LHCN-M2 (cell line): ENCODE measurements at regions not wholly inside any gene's neighbourhood (a gene's known extent, or its start where the extent isn't known, plus 50 kb on each side); places are given as distances from the start of the nearest gene placed in this dataset.
"Not testable (repeated sequence)": the region's sequence is repeated elsewhere in the genome, so short reads cannot be mapped to it uniquely, and the experiment has no call there.

Source experiments
- DNase-seq: peaks from one replicate; pipeline ENCODE4 v3.0.0-alpha.2; 2012; ENCODE audit warnings: low read depth

DNA sequence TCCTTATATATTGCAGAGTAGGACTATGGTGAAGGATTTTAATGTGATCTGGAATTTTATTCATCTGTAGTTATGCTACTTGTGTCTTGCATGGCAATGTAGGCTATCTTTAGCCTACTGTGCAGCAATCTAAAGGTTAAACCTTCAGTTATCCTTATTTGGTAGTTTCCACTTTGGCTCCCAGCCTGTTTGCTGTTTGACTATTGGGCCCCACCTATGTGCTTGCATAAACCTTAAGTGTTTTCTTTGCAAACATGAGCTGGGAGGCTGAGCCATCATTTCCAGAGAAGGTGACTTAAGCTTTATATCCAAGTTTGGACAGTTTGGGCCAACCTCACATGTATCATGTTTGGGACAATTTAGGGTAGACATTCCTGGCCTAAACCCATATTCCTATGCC is 537.5 kb downstream of the BTBD3 start:
- DNase-seq, result no peak

DNA sequence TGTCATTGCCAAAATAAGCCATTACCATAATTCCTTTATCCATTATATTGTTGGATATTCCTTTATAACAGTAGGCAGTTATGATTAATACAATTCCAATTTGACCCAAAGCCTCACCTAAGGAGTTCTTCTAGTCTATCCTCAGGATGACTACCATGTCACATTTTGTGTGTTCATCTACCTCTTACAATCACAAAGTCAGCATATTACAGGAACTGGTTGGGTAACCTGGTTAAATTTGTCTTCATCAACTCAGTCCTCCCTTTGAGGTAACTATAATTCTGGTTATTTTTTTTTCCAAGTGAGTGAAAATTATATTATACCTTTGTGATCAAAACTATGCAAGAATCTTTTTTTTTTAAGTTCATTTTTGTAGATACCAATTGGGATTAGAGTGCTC is 540.5 kb downstream of the BTBD3 start:
- DNase-seq, result no peak

DNA sequence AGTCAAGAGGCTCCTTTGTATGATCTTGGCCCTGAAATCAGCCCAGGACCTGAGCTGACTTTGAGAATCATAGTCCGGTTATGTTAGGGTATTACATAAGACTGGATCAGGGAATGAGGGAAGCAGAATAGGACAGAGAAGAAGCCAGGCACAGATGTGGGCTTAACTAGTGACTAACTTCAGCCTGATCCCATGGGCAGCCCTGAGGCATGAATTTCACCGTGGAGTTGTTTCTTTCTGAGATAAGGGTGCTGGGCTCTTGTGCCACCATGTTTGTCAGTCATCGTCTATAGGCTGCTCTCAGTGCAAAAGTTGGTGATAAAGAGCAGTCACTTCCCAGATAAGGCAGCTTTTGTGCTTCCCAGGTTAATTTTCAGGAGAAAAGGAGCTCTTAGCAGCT is 544.7 kb upstream of the SPTLC3 start:
- no peak for DNase-seq

DNA sequence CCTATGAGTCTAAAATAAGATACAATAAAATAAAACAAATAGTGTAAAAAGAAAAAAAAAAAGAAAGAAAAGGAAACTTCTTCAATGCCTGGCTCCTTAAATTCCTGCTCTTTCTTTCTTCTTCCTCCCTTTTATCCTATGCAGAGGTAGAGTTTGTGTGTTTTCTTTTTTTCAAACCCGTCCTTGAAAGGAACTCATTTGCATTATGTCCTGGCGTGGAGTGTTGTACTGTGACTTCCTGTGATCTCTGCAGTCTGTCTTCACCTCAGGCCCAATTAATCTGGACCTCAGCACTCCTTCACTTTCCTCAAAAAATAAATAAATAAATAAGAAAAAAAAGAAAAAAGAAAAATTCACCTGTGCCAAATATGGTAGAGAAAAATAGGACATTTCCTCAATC is 541.9 kb upstream of the SPTLC3 start:
- no peak for DNase-seq

DNA sequence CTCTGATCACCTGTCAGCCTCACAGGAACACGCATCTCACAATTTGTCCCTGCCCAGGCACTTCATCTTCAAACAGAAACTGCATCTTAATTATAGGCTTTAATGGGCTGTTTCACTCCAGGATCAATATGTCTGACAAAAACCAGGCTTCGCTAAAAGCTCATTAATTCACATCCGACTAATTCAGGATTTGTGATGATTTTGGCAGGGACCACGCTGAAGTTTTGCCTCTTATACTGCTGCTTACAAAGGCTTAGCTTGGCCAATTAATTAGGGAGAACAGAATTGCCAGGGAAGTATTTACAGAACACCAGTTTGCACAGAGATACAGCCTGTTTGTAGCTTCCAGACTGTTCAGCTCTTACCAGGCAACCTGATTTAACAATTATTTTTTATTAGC is 541.0 kb upstream of the SPTLC3 start:
- no peak for DNase-seq

DNA sequence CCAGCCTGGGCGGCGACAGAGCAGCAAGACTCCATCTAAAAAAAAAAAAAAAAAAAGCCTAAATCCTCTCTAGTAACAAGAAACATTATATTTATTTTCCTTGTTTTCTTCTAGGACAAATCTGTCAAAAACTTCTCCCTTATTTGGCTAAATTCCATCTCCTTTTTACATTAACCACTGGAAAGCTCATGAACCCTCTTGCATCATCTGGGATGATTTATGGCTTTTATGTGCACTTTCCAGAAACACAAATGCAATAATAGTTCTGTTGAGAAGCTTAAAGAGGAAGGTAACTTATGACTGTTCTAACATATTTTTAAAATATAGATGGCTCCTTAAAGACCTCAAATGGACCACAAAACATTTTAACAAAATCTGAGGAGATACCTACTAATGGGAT is 526.1 kb upstream of the SPTLC3 start:
- no peak for DNase-seq

DNA sequence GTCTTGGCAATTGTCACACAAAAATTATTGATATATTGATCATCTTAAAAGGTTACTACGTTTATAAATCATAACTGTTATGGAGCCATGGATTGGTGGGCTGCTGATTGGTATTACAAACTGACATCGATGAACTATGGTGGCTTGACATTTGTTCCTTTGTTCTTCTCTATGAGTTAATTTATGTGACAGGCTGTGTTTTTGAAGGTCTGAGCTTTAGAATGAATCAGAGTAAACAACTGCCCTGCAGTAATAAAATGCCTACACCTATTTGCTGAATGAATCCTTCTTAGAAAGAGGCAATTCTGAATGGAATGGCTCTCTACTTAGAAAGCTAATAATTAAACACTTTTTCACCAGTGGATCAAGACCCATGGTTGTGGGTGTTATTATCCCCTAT is 506.3 kb upstream of the SPTLC3 start:
- DNase-seq, result no peak

DNA sequence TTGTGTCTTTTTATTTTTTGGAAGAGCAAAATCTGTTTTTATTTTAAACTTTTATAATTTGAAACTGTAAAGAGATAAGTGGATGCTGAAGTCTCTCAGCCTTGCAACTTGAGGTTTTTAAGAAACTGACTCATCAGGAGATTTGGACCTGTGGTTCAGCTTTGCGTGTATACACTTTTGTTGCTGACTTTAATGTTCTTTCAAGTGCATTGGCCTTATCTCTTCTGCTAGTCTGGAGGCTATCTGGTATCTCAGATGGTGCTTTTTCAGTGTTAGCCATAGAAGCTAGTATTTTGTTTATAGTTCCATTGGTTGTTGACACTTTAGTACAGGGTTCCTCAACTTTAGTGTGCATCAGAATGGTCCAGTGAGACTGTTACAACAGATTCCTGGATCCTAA is 504.0 kb upstream of the SPTLC3 start:
- DNase-seq, result no peak

DNA sequence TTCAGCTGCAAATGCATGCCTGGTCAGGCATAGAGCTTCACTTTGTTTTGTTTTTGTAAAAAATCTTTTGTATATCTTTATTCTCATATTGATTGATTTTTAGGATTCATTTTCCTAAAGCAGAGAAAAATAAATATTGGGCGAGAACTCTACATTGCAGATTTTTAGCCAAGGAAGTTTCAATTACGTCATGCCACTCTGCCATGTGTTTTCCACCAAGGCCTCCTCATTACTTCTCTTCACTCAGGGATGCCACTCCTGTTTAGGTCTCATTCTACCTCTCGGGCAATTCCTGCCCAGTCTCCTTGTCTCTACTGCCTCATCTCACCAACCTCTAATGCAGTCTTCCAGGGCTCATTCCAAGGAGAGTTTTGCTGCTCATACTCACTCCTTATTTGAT is 497.3 kb upstream of the SPTLC3 start:
- DNase-seq, result no peak

DNA sequence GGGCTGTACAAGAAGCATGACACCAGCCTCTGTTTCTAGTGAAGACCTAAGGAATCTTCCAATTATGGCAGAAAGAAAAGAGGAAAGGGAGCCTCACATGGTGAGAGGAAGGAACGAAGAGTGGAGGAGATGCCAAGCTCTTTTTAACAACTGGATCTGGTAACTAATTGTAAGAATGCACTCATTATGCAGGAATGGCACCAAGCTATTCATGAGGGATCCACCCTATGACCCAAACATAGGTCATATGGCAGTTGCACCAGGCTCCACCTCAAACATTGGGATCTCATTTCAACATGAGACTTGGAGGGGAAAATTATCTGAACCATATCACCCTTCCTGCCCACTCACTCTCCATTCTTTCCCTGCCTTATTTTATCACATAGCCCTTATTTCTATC is 496.0 kb upstream of the SPTLC3 start:
- no peak for DNase-seq

DNA sequence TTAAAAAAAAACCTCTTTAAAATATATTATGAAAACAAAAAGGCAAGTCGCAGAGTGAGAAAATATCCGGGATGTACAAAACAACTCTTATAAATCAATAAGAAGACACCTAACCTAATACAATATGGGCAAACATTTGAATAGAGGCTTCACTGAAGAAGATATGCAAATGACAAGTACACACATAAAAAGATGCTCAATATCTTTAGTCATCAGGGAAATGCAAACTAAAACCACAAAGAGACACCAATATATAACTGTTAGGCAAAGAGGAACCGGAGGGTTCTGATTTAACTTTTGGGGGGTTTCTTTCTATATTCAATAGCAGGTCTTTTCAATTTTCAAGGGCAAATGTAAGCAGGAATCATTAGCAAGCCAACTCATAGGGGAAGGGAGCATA is 480.7 kb upstream of the SPTLC3 start:
- DNase-seq, result no peak

DNA sequence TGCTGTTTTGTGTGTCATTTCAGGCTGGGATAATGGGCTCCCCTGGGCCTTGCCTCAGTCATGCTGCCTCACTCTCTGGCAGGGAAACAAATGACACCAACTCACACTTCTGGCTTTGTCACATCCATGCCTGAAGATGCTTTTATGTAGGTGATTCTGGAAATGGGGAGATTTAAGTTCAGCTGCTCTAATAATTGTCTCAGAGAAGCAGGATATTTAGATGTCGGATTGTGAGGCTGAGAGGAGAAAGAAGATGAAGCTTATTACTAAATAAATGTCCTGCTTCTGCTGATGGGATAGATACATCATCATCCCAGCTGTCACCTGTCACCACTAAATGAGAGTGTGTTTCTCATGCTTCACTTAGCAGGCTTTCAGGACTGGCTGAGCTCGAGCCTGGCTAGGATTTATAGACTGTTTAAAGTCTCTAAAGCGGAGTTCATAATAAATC is 480.2 kb upstream of the SPTLC3 start:
- no peak for DNase-seq

DNA sequence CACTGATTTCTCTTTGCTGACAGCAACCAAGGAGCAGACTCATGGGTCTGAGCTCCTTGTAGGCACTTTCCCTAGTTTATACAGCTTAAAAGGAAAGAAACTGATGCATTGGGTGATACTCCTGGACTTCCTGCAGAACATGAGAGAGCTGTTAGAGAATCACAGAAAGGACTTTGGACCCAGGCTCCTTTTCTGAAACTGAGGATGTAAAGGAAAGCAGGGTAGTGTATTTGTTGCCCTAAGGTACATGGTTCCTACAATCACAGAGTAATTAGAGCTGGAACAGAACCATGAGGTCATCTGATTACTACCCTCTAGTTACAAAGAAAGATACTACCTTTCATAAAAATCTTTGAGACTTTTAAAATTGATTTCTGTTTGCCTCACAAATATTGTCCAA is 477.1 kb upstream of the SPTLC3 start:
- no peak for DNase-seq

DNA sequence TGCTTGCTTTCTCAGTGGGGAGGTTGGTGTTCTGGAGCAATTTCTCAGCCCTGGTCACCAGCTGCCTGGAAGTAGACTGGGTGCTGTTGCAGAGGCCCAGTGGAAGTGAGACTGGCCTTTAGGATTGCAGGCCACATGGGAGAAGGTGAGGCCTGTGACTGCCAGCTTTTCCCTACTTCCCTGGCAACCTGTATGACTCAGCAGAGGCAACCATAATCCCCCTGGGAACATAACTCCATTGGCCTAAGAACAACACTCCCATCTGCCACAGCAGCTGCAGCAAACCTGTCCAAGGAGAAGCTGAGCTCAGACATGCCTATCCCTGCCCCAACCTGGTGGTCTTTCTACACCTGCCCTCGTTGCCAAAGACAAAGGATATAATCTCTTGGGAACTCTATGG is 473.5 kb upstream of the SPTLC3 start:
- DNase-seq, result no peak

DNA sequence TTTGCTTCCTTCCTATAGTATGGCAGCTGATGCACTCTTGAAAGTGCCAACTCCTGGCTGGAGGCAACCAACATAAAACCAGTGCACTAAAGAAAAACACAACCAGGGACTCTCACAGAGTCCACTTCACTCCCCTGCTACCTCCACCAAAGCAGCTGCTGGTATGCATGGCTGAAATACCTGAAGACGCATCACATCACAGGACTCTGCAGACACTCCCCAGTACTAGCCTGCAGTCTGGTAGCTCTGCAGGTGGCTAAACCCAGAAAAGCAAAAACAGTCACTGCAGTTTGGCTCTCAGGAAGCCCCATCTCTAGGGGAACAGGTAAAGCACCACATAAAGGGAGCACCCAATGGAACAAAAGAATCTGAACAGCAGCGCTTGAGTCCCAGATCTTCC is 473.0 kb upstream of the SPTLC3 start:
- no peak for DNase-seq

DNA sequence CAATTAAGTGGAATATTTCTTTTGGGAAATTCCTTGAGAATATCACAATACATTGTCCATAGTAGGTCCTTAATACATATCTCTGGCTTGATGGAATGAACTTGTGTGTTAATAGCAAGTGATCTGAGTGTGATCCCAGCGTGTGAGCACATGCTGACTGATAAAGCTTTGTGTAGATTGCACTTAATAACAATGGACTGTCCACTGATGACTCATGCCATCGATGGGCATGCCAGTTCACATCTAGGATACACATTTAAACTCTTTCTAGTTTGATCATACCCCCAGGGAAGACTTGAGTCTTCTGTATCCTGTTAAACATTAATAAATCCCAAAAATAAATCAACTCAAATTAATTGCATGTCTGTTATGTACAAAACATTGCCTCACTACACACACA is 454.3 kb upstream of the SPTLC3 start:
- DNase-seq, result no peak

DNA sequence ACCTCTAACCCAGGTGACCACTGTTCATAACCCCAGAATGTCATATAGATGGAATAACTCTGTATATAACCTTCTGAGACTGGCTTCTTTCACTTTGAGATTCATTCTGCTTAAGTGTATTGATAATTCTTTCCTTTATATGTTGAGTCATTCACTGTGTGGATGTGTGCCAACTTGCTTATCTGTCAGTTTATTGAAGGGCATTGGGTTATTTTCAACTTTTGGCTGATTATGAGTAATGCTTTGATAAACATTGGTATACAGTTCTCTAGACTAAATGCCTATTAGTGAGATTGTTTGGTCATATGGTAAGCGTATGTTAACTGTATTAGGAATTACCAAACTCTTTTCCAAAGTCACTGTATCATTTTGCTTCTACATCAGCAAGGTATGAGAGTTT is 453.4 kb upstream of the SPTLC3 start:
- DNase-seq, result no peak

DNA sequence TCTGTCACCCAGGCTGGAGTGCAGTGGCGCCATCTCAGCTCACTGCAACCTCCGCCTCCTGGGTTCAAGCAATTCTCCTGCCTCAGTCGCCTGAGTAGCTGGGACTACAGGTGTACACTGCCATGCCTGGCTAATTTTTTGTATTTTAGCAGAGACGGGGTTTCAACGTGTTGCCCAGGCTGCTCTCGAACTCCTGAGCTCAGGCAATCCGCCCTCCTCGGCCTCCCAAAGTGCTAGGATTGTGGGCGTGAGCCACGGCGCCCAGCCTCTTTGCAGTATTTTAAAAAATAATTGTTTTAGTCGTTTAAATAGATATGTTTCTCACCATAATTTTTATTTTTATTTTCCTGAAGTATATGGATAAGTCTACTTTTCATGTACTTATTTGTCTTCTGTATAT is 452.9 kb upstream of the SPTLC3 start:
- not testable (repeated sequence) for DNase-seq

DNA sequence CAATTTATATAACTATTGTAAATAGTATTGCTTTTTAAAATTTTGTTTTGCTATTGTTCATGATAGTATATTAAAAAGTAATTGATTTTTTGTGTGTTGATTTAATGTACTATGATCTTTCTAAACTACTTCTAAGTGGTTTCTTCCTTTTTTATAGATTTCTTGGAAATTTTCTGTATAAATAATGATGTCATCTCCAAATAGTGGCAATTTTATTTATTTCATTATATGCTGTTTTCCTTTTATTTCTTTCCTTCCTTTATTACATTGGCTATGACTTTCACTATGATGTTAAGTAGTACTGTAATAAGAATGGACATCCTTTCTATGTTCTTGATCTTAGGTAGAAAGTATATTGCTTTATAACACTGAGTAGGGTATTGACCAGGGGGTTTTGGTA is 451.5 kb upstream of the SPTLC3 start:
- no peak for DNase-seq

DNA sequence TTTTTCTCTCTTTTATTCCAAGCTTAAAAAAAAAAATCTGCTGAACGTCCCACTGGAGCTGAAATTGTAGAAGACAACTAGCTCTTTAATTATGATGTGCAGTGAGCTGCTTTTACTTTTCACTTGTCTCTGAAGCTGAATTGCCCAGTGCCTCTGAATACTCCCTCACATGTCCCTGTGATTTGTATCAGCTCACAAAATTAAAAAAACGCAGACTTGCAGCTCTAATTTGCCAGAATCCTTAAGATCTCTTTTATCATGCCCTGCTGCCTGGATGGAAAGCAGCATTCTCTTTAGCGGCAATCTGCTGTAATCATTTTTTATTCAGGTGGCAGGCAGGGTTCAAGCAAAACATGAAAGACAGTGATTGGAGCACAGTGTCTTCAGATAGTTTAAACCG is 443.8 kb upstream of the SPTLC3 start:
- DNase-seq, result no peak

DNA sequence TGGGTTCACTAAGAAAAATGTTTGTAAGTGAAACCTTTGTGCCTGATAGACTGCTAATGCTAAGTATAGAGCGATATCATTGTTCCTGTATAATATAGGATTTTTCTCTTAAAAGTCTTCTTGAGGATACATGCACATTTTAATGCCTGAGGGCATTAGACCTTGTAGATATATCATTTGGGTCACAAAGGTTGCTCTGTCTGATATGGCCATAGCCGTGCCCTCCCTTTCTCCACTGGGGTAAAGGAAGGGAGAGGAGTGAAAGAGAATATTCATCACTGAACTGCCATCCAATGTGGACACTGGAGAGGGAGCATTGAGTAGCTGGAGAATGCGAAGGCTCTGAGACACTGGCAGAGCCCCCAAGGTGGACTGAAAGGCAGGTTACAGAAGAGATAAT is 442.2 kb upstream of the SPTLC3 start:
- no peak for DNase-seq

DNA sequence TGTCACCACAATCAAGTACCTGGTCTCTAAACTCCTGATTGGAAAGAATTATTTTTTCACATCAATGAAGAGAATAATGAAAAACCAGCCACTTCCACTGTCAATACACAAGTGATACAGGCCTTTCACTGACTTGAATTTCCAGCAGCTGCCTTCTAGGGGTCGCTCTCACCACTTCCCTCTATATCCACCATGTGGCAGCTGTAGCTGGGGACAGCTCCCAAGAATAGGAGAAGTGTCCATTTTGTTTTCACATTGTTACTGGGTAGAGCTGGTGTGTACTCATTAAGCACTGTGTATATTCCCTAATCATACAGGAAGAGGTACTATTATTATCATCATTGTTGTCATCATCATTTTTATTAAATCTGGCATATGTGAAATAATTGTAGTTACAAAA is 438.4 kb upstream of the SPTLC3 start:
- DNase-seq, result no peak

DNA sequence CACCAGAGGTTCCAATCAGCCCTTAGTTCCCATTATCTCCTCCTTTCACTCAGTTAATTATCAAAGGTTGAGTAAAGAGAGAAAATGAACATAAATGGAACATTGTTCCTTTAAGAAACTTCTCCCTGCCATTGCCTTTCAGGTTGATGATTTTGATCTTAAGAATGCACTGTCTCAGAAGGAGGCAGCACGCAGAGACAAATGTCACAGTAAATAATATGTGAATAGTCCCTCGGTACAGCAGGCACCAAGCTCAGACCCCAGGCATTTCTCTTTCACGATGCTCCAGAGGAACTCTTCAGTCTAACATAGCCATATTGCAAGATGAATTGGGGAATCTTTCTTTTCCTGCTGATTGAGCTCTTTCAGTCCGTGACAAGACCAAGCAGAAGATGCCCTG is 435.3 kb upstream of the SPTLC3 start:
- DNase-seq, result no peak

DNA sequence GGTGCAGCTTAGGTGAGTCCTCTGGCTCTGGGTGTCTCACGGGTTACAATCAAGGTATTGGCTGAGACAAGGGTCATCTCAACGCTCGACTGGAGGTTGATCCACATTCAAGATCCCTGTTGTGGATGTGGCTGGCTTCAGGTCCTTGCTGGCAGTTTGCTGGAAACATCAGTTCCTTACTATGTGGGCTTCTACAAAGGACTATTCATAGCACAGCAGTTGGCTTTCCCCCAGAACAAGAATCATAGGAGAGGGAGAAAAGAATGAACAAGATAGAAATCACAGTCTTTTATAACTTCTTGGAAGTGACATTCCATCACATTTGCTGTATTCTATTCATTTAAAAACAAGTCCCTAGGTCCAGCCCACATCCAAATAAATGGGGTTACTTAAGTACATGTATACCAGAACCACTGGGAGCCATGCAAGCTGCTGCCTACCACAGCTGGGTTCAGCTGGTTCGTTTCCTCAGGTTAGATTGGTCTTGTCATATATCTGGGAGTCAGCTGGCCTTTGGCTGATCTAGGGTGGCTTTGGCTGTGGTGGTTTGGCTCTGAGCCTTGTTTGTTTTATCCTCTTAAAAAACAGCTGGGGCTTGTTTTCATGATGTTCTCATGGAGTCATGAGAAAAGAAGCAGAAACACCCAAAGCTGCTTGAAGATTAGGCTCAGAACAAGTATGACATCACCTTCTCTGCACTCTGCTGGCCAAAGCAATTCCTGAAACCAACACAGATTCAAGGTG is 433.2 kb upstream of the SPTLC3 start:
- DNase-seq, result no peak
